ENCODE measurements at regions not wholly inside any gene's neighbourhood (a gene's known extent, or its start where the extent isn't known, plus 50 kb on each side); places are given as distances from the start of the nearest gene placed in this dataset.

DNA sequence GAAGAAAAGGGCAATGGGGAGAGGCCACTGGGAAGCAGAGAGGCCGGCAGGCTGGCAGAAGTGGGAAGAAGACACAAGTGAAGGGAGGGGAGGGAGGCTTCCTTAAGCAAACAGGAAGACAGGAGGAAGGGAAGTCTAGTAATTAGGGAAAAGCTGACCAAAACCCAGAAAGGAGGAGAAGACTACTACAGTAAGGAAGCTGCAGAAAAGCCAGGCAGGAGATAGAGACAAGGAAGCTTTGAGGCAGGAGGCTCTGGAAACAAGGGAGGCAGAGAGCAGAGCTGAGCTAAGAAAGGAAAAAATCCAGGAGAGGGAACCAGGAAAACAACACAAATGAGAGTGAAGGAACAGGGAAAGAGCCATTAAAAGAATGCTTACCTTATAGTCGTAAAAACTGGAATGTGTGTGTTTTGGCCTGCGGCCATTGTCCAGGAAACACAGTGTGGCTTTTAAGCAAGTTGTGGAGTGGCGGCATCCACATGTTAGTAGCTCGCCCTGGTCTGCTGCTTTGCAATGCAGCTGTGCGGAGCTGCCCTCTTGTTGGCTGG lies 317.1 kb upstream of the CLINT1 start:
- no peak for DNase-seq

DNA sequence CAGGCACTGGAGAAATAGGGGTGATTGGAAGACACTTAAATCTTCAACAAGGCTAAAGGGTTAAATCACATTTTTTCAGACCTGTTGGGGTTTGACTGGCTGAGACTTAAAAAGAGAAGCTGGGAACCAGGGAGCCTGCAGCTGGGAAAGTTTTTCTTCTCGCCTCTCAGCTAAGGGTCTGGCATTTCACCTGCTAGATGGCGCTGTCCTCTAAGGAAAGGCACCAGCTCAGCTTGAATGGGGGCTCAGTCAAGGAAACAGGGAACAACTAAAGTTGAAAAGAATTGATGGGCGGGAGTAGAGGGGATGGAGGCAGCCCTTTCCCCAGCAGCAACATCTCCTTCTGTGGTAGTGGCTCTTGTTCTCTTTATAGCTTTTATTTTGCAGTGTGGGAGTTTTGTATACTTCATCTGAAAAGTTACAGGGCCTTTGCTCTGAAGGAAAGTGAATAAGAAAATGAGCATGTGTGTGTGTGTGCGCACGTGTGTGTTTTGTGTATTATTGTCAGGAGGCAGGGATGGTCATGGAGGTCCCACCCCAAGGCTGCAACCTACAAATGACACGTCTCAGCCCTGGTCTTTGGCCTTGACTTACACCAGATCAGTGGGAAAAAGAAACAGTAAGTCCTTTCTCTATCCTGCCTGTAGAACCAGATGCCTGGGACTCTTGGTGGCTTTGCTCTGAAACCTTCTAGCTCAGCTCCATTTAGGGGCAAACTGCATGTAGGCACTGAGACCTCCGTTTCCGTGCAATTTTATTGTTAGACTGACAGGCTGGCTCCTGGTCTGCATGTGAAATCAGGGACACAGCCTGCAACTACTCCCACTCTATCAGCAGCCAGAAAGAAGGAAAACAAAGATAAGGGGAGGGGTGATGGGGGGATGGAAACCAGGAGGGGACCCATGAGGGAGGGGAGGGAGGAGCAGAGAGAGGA lies 316.2 kb upstream of the CLINT1 start:
- DNase-seq, result peak; percentile 16

DNA sequence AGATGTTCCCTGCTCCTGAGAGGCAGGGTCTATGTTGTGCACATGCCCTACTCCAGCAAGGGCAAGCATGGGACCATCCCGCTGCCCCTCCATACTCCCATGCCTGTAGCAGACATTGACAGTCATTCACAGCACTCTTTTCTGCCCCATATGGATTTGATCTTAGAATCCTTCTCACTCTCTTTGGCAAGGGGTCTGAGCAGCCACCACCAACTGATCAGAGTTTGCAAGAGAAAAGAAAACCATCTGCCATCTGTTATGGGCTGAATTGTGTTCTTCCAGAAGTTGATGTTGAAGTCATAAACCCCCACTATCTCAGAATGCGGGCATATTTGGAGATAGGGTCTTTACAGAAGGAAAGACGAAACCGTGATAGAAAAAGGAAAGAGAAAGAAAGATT lies 315.1 kb upstream of the CLINT1 start:
- no peak for DNase-seq

DNA sequence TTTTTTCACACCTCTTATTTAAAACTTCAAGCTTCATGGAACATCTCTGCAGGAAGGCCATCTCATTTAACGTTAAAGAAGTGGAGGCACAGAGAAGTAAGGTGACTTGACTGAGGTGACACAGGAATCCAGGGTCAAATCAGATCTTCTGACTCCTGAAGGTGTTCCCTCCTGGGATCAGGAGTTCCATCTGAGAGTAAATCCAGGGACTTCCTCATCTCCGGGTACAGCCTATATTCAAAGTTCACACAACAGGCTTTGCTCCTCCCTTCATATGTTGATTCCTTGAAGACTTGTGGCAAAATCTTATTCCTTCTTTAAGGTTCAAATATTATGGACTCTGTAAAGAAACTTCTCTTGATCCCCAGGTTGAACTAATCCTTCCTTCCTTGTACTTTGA lies 313.1 kb upstream of the CLINT1 start:
- DNase-seq, result no peak

DNA sequence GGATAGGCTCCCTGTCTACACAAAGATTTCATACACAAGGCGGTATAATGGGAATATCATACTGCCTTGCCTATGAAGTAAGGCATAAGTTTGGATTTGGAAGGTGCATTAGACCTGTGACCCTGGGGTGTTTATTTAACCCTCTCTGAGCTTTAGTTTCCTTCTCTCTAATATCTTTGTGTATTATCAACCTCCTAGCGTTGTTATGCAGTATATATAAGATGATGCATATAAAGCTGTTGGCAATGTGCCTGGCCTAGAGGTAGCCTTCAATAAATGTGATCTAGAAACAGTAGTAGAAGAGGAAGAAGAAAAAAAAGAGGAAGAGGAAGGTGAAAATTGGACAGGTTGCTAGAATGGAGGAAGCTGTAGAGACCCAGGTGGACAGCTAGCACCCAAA lies 311.6 kb upstream of the CLINT1 start:
- DNase-seq, result no peak

DNA sequence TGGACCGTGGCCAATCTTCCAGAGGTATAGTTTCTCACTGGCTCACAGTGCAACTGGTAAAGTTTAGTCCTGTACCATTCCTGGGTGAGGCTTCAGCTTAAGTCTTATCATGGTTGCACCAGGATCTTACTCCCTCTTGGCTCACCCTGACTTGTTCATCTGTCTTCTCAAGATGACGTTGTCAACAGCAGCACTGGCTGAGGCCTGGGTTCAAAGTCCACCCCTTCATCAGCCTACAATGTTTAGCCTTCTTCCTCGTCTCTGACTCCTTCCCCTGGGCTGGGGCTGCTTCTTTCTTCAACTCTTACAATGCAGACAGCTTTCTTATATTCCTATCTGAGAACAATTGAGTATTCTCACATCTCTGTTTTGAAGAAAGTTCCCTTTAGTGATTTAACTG lies 311.1 kb upstream of the CLINT1 start:
- DNase-seq, result no peak

DNA sequence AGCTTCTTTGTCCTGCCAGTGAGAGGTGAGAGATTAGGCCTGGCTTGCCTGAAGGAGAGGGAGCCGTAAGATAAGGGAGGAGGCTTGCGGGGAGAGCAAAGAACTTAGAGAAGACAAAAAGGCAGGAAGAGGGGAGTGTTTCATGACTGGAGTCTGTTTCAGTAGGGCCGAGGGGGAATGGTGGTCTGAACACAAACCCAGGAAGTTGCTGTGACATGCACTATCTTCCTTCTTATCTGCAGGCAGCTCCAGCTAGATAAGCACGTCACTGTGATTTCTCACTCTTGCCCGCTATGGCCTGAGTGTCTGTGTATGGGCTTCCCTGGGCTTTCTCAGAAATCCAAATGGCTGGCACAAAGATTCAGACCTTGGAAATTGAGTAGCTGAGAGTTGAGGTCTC lies 307.5 kb upstream of the CLINT1 start:
- DNase-seq, result no peak

DNA sequence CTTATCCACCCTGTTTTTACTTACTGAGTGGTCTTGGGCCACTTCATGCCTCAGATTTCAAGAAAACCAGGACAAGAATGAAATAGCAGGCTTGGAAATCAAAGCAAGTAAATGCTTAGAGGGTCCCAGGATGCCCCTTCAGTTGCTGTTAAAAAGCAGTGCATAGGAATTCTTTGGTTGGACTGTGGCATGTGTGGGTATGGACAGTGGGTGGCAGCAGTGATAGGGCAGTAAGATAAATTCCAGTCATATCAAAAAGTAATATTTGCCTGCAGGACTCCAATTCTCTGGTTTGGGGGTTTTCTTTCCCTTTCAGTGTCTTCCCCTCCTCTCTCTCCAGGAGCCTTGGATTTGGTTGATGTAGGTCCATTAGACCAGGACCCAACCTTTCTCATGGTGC lies 306.7 kb upstream of the CLINT1 start:
- no peak for DNase-seq

DNA sequence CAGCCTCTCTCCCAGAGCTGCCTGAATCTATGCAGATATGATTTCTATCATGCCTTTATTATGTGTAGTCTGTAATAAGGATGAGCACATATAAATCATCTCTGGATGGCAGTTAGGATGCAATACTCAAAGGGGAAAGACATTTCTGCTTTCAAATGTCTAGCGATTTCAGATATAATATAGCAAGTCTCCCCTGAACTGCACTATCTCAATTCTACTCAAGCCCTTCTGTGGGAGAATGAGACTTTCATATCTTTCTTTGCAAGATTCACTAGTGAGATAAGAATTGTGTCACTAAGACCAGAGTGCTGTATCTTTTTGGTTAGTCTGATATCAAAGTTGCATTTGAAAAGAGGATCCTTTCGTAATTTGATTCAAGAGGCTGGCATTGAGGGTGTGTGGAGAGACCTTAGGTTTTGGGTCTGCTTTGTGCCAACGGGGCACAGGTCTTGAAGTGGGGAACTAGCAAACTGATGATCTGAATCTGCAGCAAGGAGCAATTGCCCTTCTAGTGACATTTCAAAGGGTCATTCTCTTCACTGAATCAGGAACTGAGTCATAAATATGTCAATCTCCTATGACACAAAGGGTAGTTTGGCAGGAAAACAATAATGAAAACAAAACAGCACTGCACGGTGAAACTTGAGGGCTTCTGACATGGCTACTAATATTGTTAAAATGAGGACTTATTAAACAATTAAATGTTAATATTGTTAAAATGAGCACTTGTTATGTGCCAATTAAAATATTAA lies 305.5 kb upstream of the CLINT1 start:
- no peak for DNase-seq

DNA sequence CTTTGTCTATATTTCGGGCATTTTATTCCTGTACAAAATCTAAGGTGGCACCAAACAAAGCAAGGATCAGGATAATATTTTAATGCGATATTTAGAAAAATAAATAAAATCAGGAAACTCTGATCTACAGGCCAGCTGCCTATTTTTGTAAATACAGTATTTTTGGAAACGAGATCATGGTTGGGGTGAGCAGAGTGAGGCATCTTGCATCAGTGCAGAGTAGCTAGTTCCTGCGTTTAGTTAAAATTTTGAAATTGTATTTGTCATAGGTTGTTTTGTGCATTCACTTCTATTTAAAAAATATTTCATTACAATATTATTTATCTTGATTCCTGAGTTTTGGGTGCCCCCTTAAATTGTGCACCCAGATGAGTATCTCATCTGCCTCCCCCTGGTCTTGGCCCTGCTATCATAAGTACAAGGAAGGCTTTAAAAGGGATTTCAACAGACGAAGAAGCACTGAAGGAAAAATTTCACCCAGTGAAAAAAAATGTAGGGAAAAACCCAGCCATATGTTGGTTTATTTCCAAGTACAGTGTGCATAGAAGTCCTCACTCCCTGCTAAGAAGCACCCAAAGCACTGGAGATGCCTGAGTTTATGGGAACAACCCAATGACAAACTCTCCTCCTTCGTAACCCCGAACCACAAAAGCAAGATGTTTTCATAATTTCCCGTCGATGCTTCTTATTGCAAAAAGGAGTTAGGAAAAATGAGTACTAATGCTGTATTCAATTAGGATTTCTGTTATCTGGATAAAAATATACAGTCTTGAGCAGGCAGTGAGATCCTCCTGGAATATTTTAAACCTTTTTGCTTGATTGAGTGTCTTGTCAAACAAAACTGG lies 304.7 kb upstream of the CLINT1 start:
- no peak for DNase-seq

DNA sequence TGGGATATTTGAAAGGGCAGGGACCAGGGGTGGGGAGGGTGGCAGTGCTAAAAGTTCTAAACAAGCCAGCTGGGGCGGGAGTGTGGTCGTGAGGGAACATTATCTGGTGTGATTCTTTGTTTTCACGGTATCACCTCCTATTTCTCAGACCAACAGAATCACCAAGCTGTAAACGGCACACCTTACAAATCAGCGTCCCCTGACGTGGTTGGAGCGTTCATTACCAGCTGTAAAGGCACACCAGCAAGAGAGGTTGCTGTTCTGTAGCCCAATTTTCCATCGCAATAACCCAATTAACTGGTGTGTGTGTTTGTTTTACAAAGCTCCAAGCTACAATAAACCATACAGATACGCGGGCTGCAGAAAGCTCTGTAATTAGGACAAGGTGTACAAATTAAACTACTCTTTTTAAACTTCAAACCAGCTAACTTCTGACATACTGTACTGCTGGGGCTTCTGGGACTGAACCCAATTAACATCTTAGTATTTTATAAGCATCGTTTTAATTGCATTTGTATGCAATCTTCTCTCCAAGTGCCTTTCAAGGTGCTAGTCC lies 303.6 kb upstream of the CLINT1 start:
- DNase-seq, result no peak

DNA sequence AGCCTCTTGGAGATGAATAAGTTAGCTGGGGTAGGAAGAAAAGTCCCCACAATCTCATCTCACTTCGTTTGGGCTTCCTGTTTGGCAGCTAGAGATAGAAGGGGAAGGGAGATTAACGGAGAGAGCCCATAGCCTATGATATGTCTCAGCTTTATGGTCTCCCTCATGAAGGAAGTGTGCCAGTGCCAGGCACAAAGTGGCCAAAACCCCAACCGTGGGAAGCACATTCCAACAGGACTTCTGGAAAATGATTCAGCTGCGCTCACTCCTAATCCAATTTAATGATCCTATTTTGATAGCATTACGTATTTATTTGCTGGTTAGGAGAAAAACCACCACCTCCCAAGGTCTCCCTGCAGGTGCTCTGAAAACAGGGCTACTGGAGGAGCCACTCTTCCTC lies 303.1 kb upstream of the CLINT1 start:
- no peak for DNase-seq

DNA sequence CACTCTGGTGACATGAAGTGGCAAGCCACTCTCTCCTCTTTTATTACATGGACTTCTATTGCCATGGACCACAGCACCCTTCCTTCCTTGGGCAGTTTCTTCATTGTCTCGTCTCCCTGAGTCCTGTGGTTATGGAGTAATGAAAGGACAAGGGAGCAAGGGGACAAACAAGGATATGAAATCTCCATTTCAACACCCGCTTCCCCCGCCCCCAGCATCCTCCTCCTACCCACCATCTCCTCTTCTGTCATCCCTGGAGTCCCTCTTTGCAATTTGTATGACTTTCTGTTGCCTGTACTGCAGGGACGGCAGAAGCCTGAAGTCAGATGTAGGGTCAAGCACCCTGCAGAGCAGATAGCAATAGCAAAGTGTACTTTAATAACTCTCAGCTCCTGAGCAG lies 300.7 kb upstream of the CLINT1 start:
- DNase-seq, result no peak

DNA sequence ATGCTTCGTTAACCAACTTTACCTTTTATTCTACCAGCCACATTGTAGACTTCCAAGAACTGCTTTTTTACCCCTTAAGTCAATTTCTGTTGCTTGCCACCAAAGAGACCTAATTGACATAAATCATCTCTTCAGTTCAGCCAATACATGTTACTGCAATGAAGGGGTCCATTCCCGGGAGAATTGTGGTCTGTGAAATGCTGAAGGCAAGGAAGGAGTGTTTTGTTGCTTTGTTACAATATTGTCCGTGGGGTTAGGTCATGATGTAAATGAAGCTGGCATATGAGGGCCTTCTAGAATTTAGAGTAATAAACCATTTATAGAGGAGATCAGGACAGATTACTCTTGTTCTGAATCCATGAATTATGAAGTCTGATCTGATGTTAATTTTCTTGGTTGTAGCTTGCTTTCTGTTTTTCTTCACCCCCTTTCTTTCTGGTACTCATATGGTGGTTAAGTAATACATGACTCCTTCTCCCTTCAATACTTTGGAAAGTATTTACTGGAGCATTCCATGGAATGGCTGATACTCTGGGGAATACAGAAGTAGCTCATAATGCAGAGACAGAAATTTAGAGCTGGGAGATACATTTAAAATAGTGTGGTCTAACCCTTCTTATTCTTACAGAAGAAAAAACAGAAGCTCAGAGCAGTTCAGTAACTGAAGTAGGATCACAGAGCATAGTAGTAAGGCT lies 297.0 kb upstream of the CLINT1 start:
- no peak for DNase-seq

DNA sequence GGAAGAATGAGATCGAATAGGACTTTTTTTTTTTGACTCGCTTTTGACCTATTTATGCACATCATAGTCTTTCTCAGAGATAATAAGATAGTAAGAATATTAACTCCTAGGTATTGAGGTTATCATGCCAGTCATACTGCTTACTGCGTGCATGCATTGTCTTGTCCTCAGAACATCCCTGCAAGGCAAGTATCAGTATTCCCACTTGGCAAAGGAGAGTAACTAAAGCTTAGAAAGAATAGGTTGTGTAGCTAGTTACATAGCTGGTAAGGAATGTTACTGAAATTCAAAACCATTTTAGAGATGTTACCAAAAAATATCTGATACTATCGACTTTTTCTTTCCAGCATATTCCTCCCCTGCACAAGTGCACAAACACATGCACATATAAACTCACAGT lies 296.1 kb upstream of the CLINT1 start:
- DNase-seq, result no peak

DNA sequence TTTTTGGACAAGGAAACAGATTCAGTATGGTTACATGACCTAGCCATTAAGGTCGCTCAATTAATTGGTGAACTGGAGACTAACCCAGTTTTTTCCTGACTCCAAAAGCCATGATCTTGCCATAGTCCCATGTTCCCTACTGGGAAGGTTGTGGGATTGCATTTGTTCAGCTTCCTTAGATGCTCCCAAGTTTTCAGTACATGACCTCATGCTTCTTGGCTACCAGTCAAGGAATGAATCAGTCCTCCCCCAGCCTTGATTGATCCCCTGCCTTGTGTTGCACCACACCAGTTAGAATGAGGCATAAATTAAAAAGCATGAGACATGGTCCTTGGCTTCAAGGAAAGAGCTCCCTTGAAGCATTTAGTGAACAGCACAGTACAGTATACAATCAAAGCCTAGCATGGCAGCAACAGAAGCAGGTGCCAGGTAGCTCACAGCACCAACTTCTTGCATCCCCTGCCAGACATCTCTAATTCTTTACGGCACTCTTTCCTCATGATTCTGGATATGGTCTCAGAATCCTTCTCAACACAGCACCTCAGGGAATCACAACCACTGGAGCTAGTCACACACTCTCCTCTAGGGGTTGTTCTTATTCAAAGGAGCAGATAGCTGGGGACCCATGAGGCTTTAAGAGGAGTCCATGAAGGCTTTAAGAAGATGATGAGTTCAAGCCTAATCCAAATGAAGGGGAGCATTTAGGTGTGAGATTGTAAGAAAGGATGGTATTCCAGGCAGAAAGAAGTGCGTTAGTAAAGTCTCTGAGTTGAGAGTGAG lies 295.5 kb upstream of the CLINT1 start:
- no peak for DNase-seq

DNA sequence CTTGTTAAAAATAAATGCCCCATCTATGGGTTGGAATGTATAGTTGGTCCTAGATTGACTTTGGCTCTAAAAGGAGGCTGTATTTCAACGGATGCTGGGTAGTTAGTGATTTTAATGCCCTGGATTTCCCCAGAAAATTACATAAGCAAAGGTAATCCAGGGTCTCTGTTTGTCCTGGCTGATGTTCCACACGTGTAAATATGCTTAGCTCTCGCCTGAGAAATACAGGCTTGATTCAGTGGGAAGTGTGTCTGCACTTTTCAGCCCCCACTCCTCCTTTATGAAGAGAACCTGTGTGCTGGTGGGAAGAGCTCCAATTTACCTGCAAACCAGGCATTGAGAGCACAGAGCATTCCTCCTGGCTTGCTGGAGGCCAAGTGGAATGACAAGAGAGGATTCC lies 294.6 kb upstream of the CLINT1 start:
- no peak for DNase-seq

DNA sequence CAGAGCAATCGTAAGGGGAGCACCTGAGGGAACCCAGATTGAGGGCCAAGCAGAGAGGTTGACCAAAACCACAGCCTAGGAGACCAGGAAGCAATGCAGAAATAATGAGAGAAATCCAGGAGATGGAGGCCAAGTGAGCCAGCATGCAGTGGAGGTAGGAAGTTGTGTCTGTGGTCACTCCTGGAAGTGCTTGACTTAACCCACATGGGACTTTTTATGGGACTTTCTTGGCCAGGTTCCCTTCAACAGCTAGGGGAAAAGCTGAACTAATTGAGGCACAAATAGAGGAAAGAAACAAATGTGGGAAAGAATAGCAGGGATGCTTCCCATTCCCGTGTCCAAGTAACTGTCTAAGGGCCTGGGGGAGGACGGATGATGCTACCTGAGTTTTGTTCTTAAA lies 293.2 kb upstream of the CLINT1 start:
- DNase-seq, result no peak

DNA sequence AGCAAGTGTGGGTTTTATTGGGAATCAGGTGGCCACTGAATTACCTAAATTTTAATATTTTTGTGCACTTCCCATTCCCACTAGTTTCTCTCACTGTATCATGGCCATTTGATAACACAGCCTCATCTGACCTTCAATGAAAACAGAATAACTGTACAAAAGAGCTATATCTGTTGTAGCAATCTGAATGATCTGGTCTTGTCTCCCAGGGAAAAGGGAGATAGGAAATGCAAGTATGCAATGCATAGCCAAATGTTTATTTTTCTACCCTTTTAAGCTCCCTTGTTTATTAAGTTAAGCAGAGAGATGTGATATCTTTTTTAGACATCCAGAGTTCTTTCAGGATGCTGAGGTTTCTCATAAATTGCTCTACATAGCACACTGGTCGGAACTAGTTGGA lies 288.3 kb upstream of the CLINT1 start:
- no peak for DNase-seq

DNA sequence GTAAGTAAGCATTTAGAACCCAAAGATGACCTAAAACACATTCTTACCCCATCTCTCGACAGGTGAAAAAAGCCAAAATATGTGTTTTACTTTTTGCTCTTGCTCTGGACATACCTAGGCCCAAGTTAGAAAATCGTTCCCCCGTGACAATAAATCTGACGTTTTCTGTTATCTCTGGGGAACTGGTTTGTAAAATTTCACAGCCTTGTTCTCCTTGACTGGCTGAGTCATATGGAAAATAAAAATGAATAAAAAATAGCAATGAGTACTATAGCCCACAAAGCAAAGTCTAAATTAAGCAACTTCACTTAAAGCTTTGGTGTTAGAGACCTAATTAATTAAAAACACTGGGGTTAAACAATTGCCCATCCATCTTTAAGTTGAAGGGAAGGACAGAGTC lies 286.9 kb upstream of the CLINT1 start:
- no peak for DNase-seq

DNA sequence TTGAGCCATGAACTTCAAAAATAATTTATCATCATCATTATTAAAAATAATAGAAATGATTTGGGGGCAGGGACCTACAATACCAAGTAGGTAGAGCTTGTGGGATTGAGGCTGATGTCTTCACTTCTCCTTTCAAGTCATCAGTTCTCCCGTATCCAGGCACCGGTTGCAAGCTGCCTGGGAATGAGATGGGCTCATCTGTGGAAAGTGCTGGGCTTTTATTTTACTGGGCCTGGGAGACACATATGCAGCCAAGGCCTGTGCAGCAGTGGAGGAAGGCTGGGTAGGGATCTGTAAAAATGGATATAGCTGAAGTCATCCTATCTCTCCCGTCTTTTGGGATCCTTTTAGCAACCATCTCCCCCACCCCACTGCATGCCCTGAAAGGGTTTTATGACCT lies 284.1 kb upstream of the CLINT1 start:
- DNase-seq, result no peak
